Ishikawa (cell line): ENCODE measurements at regions not wholly inside any gene's neighbourhood (a gene's known extent, or its start where the extent isn't known, plus 50 kb on each side); places are given as distances from the start of the nearest gene placed in this dataset.

Experiments
- CEBPB ChIP-seq: IDR thresholded peaks from 2 replicates; pipeline ENCODE4 v1.6.1; 2012
- CREB1 ChIP-seq: IDR thresholded peaks from 2 replicates; pipeline ENCODE4 v1.6.1; 2012; ENCODE audit warnings: low read depth
- EGR1 ChIP-seq: IDR thresholded peaks from 2 replicates; pipeline ENCODE4 v1.6.1; 2012
- EP300 ChIP-seq: IDR thresholded peaks from 2 replicates; pipeline ENCODE4 v1.6.1; 2012; ENCODE audit warnings: borderline replicate concordance
- NFIC ChIP-seq: IDR thresholded peaks from 2 replicates; pipeline ENCODE4 v1.6.1; 2012
- RAD21 ChIP-seq: IDR thresholded peaks from 2 replicates; pipeline ENCODE4 v1.6.1; 2012; ENCODE audit warnings: low read depth
- TAF1 ChIP-seq: IDR thresholded peaks from 2 replicates; pipeline ENCODE4 v1.6.1; 2012; ENCODE audit warnings: low read depth, mild to moderate bottlenecking
- YY1 ChIP-seq: IDR thresholded peaks from 2 replicates; pipeline ENCODE4 v1.6.1; 2012; ENCODE audit warnings: low read depth
- TF ChIP-seq, protein P1 (sequence below): IDR thresholded peaks from 2 replicates; pipeline ENCODE4 v1.6.1; 2012
- TF ChIP-seq, protein P2 (sequence below): IDR thresholded peaks from 2 replicates; pipeline ENCODE4 v1.6.1; 2012; ENCODE audit warnings: low read depth, mild to moderate bottlenecking
- TF ChIP-seq, protein P3 (sequence below): IDR thresholded peaks from 2 replicates; pipeline ENCODE4 v1.6.1; 2012

DNA sequence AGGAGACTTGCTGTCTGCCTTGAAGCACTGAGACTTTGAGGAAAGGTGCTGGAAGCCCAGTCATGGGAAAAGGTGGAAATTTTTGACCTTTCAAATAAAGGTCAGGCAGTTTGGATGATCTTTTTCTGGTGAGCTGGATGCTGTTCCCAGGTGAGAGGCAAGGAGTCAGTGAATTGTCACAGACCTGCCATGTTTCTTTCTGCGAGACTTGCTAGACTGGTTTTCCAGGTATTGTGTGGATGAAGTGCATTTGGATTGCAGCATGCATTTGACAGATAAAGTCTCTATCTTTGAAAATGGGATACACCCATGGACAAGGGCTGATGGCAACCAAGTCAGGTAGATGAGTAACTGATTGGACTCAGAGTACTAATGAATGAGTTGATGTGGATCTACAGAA is 65.7 kb upstream of the NHLH2 start:
- TF ChIP-seq, protein P1, sequence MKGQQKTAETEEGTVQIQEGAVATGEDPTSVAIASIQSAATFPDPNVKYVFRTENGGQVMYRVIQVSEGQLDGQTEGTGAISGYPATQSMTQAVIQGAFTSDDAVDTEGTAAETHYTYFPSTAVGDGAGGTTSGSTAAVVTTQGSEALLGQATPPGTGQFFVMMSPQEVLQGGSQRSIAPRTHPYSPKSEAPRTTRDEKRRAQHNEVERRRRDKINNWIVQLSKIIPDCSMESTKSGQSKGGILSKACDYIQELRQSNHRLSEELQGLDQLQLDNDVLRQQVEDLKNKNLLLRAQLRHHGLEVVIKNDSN: no peak
- TF ChIP-seq, protein P2, sequence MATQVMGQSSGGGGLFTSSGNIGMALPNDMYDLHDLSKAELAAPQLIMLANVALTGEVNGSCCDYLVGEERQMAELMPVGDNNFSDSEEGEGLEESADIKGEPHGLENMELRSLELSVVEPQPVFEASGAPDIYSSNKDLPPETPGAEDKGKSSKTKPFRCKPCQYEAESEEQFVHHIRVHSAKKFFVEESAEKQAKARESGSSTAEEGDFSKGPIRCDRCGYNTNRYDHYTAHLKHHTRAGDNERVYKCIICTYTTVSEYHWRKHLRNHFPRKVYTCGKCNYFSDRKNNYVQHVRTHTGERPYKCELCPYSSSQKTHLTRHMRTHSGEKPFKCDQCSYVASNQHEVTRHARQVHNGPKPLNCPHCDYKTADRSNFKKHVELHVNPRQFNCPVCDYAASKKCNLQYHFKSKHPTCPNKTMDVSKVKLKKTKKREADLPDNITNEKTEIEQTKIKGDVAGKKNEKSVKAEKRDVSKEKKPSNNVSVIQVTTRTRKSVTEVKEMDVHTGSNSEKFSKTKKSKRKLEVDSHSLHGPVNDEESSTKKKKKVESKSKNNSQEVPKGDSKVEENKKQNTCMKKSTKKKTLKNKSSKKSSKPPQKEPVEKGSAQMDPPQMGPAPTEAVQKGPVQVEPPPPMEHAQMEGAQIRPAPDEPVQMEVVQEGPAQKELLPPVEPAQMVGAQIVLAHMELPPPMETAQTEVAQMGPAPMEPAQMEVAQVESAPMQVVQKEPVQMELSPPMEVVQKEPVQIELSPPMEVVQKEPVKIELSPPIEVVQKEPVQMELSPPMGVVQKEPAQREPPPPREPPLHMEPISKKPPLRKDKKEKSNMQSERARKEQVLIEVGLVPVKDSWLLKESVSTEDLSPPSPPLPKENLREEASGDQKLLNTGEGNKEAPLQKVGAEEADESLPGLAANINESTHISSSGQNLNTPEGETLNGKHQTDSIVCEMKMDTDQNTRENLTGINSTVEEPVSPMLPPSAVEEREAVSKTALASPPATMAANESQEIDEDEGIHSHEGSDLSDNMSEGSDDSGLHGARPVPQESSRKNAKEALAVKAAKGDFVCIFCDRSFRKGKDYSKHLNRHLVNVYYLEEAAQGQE: no peak
- TF ChIP-seq, protein P3, sequence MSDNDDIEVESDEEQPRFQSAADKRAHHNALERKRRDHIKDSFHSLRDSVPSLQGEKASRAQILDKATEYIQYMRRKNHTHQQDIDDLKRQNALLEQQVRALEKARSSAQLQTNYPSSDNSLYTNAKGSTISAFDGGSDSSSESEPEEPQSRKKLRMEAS: no peak
- TF ChIP-seq NFIC (no peak), RAD21 (no peak), EGR1 (no peak), EP300 (no peak), TAF1 (no peak), CREB1 (no peak), CEBPB (no peak), YY1 (0 out of 2 replicates have a peak, but pooled peaks have one; percentile 32)
